Parathyroid adenoma (tissue), 2 donors: ENCODE measurements at regions not wholly inside any gene's neighbourhood (a gene's known extent, or its start where the extent isn't known, plus 50 kb on each side); places are given as distances from the start of the nearest gene placed in this dataset.

Experiments used
- H2AFZ ChIP-seq: fragments of 300-600 bp; sonication (generic); one replicate; pipeline ENCODE4 v1.7.0; 2017; ENCODE audit warnings: antibody characterized with exemption, mild to moderate bottlenecking
- H3K27ac ChIP-seq: fragments of 300-600 bp; sonication (generic); one replicate; pipeline ENCODE4 v1.7.0; 2017
- H3K27me3 ChIP-seq: fragments of 300-600 bp; sonication (generic); one replicate; pipeline ENCODE4 v1.7.0; 2017; ENCODE audit warnings: low read length; ENCODE audit not compliant: control insufficient read depth, insufficient read depth
- H3K36me3 ChIP-seq: fragments of 300-600 bp; sonication (generic); one replicate; pipeline ENCODE4 v1.7.0; 2017; ENCODE audit warnings: low read length; ENCODE audit not compliant: control insufficient read depth, insufficient read depth
- H3K4me1 ChIP-seq: fragments of 300-600 bp; sonication (generic); one replicate; pipeline ENCODE4 v1.7.0; 2017; ENCODE audit warnings: control low read depth
- H3K4me2 ChIP-seq: fragments of 300-600 bp; sonication (generic); one replicate; pipeline ENCODE4 v1.7.0; 2017; ENCODE audit warnings: low read length
- H3K4me3 ChIP-seq: fragments of 300-600 bp; sonication (generic); one replicate; pipeline ENCODE4 v1.7.0; 2017; ENCODE audit warnings: low read depth, low read length
- H3K79me2 ChIP-seq: fragments of 300-600 bp; sonication (generic); one replicate; pipeline ENCODE4 v1.7.0; 2017; ENCODE audit warnings: control low read depth
- H3K9ac ChIP-seq: fragments of 300-600 bp; sonication (generic); one replicate; pipeline ENCODE4 v1.7.0; 2017; ENCODE audit warnings: mild to moderate bottlenecking
- H3K9me3 ChIP-seq: fragments of 300-600 bp; sonication (generic); one replicate; pipeline ENCODE4 v1.7.0; 2017; ENCODE audit warnings: low read length; ENCODE audit not compliant: control insufficient read depth
- CTCF ChIP-seq: fragments of 300-600 bp; sonication (generic); IDR thresholded peaks from one replicate; pipeline ENCODE4 v1.7.0; 2017; ENCODE audit warnings: antibody characterized with exemption, mild to moderate bottlenecking
- donor health status: primary hyperparathyroidism.

GRCh38 chr7:155373359-155374273 is 75.9 kb downstream of the INSIG1 start:
- no peaks in the 10 kb centered on the region for H3K36me3 ChIP-seq
- no peaks in the 10 kb centered on the region for H3K9me3 ChIP-seq
- no peaks in the 10 kb centered on the region for H3K79me2 ChIP-seq
- H3K4me2 ChIP-seq = peak overlapping the region; percentile 39
- no peak overlapping the region for H3K4me3 ChIP-seq
- H3K4me1 ChIP-seq = peaks cover 5% of the 10 kb centered on the region
- no peak overlapping the region for H3K9ac ChIP-seq
- peaks cover 25% of the 10 kb centered on the region for H3K27me3 ChIP-seq
- no peak overlapping the region for H3K27ac ChIP-seq
- no peak for TF ChIP-seq CTCF
- no peak overlapping the region for H2AFZ ChIP-seq

DNA sequence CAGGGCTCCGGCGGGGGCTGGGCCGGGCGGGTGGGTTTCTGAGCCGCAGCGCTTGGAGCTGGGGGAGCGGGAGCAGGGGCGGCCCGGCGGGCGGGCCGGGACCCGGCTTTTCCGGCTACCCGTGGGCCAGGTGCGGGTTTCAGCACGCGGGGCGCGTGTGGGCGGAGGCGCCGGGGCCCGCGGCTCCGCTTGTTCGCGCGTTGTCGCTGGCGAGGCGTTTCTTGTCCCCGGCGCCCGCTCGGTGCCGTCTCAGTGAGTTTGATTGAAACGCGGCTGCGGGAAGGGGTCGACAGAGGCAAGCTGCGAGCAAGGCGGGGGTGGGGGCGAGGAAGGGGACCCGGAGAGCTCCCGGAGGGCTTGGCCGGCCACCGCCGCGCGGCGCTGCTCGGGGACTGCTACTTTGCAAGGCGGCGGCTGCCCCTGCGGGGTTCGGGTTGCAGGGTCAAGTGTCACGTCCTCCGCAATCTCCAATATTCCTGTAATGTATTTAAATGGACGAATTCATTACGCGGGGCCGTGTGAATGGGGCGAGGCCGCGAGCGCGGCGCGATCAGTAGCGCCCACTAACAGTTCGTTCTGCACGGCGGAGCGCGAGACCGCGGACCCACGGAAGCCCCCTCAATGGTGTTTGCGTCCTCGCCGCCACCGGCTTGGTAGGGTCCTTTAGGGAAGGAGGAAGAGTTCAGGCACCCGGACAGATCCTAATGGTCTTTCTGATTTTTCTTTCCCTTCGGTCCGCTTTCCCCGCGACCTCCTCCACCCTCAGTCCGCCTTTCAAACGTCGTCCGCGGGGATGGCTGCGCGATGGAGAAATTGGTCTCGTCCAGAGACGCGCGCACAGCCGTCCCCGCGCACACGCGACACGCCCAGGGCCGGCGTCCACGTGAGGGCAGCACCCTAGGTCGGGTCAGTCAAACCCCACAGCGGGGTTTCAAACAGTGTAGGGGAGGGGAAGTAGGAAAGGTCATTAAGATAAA is 76.9 kb downstream of the INSIG1 start:
- no peak overlapping the region for H3K9ac ChIP-seq
- TF ChIP-seq CTCF = no peak
- H2AFZ ChIP-seq = no peak overlapping the region
- no peak overlapping the region for H3K4me3 ChIP-seq
- H3K36me3 ChIP-seq = no peaks in the 10 kb centered on the region
- H3K9me3 ChIP-seq = no peaks in the 10 kb centered on the region
- H3K79me2 ChIP-seq = no peaks in the 10 kb centered on the region
- no peak overlapping the region for H3K27ac ChIP-seq
- H3K27me3 ChIP-seq = peaks cover 25% of the 10 kb centered on the region
- peaks cover 5% of the 10 kb centered on the region for H3K4me1 ChIP-seq
- H3K4me2 ChIP-seq = no peak overlapping the region

DNA sequence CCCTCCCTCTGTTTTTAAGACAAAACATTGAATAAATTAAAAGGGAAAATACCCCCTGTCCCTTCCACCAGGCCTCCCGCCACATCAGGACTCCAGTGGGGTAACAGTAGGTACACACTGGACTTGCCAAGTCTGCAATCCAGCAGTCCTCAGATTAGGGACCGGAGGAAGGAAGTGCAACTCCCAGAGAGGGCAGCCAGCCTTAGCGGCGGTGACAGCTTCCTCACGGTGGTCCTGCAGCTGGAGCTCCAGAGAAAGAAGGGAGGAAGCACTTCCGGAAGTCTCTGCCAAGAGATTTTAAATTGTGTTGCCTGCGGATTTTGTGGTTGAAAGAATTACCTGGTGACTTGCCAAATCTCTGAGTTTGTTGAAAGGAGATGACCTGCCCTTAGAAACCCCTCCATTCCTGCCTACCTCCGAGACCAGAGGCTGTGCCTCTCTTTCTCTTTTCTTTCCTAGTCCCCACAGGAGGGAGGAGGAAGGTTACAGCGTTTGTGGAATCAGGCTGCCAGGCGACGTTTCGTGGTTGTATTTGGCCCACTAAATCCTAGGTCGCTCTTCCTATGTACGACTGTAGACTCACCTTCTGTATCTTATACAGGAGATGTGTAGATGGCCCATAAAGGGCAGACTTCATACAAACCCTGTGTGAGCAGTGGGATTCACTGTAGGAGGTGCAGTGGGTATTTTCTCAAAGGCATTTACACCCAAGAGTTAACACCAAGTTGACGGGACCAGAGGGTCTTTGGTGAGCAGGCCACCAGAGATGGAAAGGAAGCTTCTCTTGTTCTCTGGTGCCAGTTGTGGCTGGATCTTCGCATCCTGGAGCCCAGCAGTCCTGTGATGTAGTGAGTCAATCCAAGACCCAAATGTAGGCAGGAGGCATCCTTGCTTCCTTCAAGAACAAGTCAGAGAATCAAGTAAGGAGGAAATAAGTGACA is 77.9 kb downstream of the INSIG1 start:
- no peaks in the 10 kb centered on the region for H3K36me3 ChIP-seq
- no peak overlapping the region for H3K9ac ChIP-seq
- no peak overlapping the region for H2AFZ ChIP-seq
- H3K9me3 ChIP-seq = no peaks in the 10 kb centered on the region
- no peaks in the 10 kb centered on the region for H3K79me2 ChIP-seq
- H3K4me2 ChIP-seq = no peak overlapping the region
- H3K4me1 ChIP-seq = peaks cover 5% of the 10 kb centered on the region
- no peak overlapping the region for H3K27ac ChIP-seq
- TF ChIP-seq CTCF = no peak
- H3K4me3 ChIP-seq = no peak overlapping the region
- peaks cover 30% of the 10 kb centered on the region for H3K27me3 ChIP-seq

- Histone ChIP-seq H2AFZ (no peak overlapping the region), H3K4me2 (peak overlapping the region; percentile 46), H3K9me3 (no peaks in the 10 kb centered on the region), H3K27me3 (peaks cover 30% of the 10 kb centered on the region), H3K27ac (no peak overlapping the region), H3K79me2 (no peaks in the 10 kb centered on the region), H3K4me3 (no peak overlapping the region), H3K36me3 (no peaks in the 10 kb centered on the region), H3K4me1 (peaks cover 5% of the 10 kb centered on the region), H3K9ac (no peak overlapping the region)
- no peak for TF ChIP-seq CTCF
Observed at GRCh38 chr7:155377071-155377837, 79.6 kb downstream of the INSIG1 start.
